Psoas muscle (tissue), 7 donors: ENCODE measurements at regions not wholly inside any gene's neighbourhood (a gene's known extent, or its start where the extent isn't known, plus 50 kb on each side); places are given as distances from the start of the nearest gene placed in this dataset.

Experiments used
- ATAC-seq, 4 donors: fragments of 200-7000 bp; cut with Tn5 transposase; one replicate each; pipeline ENCODE4 v1.9.1; 2020; ENCODE audit warnings: moderate library complexity in 3 of 4, mild to moderate bottlenecking in 2 of 4
- DNase-seq, 2 donors: peaks; one replicate each; pipeline ENCODE4 v3.0.0-alpha.2; 2020
- H3K27ac ChIP-seq: fragments of 200-600 bp; one replicate; pipeline ENCODE4 v1.8.0; 2022
- H3K27me3 ChIP-seq, 3 donors: fragments of 200-600 bp in 1 of 3; one replicate each; pipeline versions ENCODE4 v1.6.1 to v1.8.0; 2013 to 2022; ENCODE audit warnings: low read length in 2 of 3, mild to moderate bottlenecking in 2 of 3, moderate library complexity in 1 of 3; ENCODE audit not compliant: insufficient read depth in 3 of 3
- H3K36me3 ChIP-seq, 2 donors: fragments of 200-600 bp in 1 of 2; one replicate each; pipeline versions ENCODE4 v1.6.1 to v1.8.0; 2013 to 2022; ENCODE audit warnings: low read depth in 1 of 2, mild to moderate bottlenecking in 1 of 2, moderate library complexity in 1 of 2; ENCODE audit not compliant: insufficient read depth in 1 of 2
- H3K4me1 ChIP-seq: fragments of 200-600 bp; one replicate; pipeline ENCODE4 v1.8.0; 2022
- H3K4me3 ChIP-seq: fragments of 200-600 bp; one replicate; pipeline ENCODE4 v1.8.0; 2022; ENCODE audit warnings: mild to moderate bottlenecking
- H3K9me3 ChIP-seq: fragments of 200-600 bp; one replicate; pipeline ENCODE4 v1.8.0; 2022
- WGBS, 3 donors: extraction: QIAGEN DNeasy Blood & Tissue Kit; methylation state at CpG; one replicate each; pipeline versions ENCODE4 v1.1.6 to v1.1.7; 2013; 5-methylcytosine and 5-hydroxymethylcytosine counted together
- intact Hi-C, 2 donors: fragments of 100-400 bp; cut with DNase I; formaldehyde crosslinking; loops; one replicate each; pipeline versions ENCODE4 v1.11.0 to v1.14.2; 2022
- TF ChIP-seq, protein P1 (sequence below): fragments of 200-600 bp; IDR thresholded peaks from one replicate; pipeline ENCODE4 v1.8.0; 2022; ENCODE audit warnings: antibody characterized with exemption
- donor health status: healthy with polysubstance abuse.
- donor health status: DM: no; HTN: no; CAD: no; lungs with moderate emphysema.
- donor health status: Bipolar disorder and iron deficiency.
- donor health status: healthy.
- donor health status: DM: yes; HTN: yes; CAD: no.
- donor health status: DM: no; HTN: no; CAD: no.
- donor health status: DM: yes; HTN: yes; CAD: no.

DNA sequence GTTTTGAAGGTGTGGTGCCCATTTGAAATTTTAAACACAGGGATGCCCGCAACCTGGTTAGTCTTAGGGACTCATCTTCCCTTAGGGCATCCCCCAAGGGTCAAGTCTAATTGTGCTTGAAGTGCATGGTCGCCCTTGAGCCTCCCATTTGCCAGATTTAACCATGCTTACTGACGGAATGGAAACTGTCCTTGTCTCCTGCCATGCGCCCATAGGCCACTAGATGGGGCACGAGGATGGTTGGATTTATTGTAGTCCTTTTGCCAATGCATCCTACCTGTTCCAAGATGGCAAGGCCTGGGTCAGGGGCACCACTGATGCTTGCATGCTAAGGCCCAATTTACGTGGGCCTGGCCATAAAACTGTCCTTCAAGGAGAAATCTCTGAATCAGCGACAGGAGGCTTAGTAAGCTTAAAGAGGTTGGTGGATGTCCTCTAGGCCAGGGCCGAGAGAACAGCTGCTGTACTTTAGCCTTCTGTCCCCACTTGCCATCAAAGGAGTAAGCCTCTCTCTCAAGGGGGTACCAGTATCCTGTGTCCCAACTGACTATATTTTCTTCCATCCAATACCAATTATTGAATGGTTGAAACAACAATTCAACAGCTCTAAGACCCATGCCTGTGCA, 355.4 kb downstream of the OTOL1 start:
- TF ChIP-seq, protein P1, sequence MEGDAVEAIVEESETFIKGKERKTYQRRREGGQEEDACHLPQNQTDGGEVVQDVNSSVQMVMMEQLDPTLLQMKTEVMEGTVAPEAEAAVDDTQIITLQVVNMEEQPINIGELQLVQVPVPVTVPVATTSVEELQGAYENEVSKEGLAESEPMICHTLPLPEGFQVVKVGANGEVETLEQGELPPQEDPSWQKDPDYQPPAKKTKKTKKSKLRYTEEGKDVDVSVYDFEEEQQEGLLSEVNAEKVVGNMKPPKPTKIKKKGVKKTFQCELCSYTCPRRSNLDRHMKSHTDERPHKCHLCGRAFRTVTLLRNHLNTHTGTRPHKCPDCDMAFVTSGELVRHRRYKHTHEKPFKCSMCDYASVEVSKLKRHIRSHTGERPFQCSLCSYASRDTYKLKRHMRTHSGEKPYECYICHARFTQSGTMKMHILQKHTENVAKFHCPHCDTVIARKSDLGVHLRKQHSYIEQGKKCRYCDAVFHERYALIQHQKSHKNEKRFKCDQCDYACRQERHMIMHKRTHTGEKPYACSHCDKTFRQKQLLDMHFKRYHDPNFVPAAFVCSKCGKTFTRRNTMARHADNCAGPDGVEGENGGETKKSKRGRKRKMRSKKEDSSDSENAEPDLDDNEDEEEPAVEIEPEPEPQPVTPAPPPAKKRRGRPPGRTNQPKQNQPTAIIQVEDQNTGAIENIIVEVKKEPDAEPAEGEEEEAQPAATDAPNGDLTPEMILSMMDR: peak; percentile 62
- intact Hi-C loops: no loop called here
- no peak overlapping the region for H3K4me3 ChIP-seq
- H3K4me1 ChIP-seq: no peaks in the 10 kb centered on the region
- H3K27me3 ChIP-seq: no peaks in the 10 kb centered on the region
- H3K36me3 ChIP-seq: no peaks in the 10 kb centered on the region
- DNase-seq (peak in 1 of 2 donors; percentile 29), ATAC-seq (no peak)
- no peaks in the 10 kb centered on the region for H3K9me3 ChIP-seq
- WGBS, 3 donors: 46 to 53% (median 53%) methylated on average over 8 of the region's 8 CpGs
- H3K27ac ChIP-seq: no peak overlapping the region

DNA sequence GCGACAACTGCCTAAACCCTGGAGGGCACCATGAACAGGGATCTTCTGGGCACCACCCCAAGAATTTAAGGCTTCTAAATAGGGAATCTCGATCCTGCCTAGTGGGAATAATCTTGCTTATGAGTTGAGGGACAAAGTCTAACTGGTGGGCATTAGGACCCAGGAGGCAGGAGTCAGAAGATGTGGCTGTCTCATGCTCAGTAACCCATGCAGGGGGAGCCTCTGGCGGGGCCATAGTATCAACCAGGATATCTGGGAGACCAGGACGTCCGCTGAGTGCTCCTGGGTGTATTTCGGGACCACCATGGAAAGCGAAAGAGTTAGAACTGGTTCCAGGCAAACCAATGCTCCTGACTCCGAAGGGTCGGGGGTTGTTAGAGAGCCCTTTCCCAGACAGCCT, 356.1 kb downstream of the OTOL1 start:
- WGBS, 3 donors: 82 to 85% (median 84%) methylated on average over 9 of the region's 9 CpGs
- ATAC-seq: no peak
- TF ChIP-seq, protein P1: no peak

DNA sequence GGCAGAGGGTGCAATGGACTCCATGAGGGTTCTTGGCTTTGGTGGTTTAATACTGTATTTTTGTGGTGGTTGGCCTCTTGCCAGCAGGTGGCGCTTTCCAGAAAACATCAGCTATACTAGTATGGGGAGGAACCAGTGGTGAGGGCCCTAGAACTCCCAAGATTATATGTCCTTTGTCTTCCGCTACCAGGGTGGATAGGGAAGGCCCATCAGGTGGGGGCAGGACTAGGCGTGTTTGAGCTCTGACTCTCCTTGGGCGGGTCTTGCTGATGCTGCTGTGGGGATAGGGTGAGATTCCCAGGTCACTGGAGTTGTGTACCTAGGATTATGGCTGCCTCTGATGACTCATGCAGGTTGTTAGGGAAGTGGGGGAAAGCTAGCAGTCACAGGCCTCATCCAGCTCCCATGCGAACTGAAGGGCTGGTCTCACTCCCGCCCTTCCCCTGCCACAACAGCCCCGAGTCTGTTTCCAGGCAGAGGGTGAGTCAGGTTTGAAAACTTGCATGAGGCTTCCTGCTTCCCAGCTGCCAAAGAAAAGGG, 357.7 kb downstream of the OTOL1 start:
- Histone ChIP-seq H3K9me3 (no peaks in the 10 kb centered on the region), H3K4me1 (no peaks in the 10 kb centered on the region), H3K36me3 (no peaks in the 10 kb centered on the region), H3K27ac (no peak overlapping the region), H3K4me3 (no peak overlapping the region), H3K27me3 (no peaks in the 10 kb centered on the region)
- DNase-seq (no peak), ATAC-seq (no peak)
- TF ChIP-seq, protein P1: no peak
- intact Hi-C loops: no loop called here
- 85 to 87% (median 87%) methylated on average over 7 of the region's 7 CpGs for WGBS, 3 donors

More for the DNA sequence above, 356.1 kb downstream of the OTOL1 start:
- DNase-seq: no peak
- H3K9me3 ChIP-seq: no peaks in the 10 kb centered on the region
- no peaks in the 10 kb centered on the region for H3K36me3 ChIP-seq
- intact Hi-C loops: no loop called here
- no peaks in the 10 kb centered on the region for H3K4me1 ChIP-seq
- H3K4me3 ChIP-seq: no peak overlapping the region
- no peaks in the 10 kb centered on the region for H3K27me3 ChIP-seq
- no peak overlapping the region for H3K27ac ChIP-seq

DNA sequence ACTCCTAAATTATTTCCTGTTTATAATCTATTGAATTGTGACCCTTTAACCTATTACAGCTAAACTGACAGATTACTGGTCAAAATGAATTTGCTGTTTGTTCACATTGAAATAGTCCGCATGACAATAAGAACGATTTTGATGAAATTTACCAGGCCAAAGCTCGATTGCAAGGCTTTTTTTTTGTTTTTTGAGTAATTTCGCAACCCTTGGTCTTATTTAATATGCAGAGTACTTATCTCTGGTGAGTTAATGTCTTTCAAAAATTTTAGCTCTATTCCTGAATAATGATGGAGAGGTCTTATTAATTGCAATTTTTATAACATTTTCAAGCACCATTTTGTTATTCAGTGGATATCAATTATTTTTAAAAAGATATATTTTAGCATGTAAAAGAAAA, 362.4 kb downstream of the OTOL1 start:
- no peak for ATAC-seq
- TF ChIP-seq, protein P1: no peak
- Histone ChIP-seq H3K36me3 (no peaks in the 10 kb centered on the region), H3K4me3 (no peak overlapping the region), H3K4me1 (no peaks in the 10 kb centered on the region), H3K27me3 (no peaks in the 10 kb centered on the region), H3K27ac (no peak overlapping the region), H3K9me3 (no peaks in the 10 kb centered on the region)
- WGBS, 3 donors: 80 to 92% (median 85%) methylated on average over 4 of the region's 4 CpGs
- no peak for DNase-seq
- intact Hi-C loops: no loop called here
